GM21529 (cell line): ENCODE measurements at regions not wholly inside any gene's neighbourhood (a gene's known extent, or its start where the extent isn't known, plus 50 kb on each side); places are given as distances from the start of the nearest gene placed in this dataset.
"Not testable (repeated sequence)": the region's sequence is repeated elsewhere in the genome, so short reads cannot be mapped to it uniquely, and the experiment has no call there.

Experiments used
- ATAC-seq: cut with Tn5 transposase; IDR thresholded peaks from one replicate; pipeline ENCODE4 v1.9.1; 2021; ENCODE audit not compliant: unreplicated experiment

- no peak for ATAC-seq
These were observed 138.6 kb upstream of the LGR5 start for GRCh38 chr12:71300772-71301675.

DNA sequence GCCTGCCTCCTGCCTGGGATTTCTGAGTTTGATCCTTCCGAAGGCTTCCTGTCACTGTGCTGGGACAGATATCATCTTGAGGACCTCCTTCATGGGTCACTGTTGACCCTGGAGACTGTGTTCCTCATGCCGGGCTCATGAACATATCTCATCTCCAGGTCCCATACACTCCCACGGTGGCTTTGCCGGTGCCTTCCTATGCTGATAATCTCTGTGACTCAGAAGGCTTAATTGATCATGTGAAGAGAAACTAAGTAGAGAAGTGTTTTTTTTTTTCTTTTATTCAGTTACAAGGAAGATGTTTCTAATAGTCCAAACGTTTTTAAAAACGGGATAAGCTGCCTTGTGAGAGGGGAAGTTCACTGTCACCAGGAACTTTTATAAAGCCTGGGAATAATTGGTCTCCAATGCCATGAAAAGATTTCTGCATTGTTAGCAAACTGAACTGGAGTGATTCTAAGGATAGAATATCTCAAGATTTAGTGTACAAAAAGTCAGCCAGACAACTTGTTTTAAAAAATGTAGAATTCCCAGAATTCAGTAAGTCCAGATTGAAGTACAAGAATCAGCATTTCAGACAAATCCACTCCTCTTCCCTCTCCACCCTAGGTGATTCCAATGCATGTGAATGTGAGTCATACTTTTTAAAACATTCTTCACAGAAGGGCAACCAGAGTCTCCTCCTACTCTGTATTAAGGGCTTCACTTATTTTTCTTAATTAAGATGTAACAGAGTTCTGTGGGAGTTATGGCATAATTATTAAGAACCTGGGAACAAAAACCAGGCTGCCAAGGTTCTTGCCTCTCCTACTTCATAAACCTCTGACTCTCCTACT is 139.8 kb upstream of the LGR5 start:
- ATAC-seq = no peak

DNA sequence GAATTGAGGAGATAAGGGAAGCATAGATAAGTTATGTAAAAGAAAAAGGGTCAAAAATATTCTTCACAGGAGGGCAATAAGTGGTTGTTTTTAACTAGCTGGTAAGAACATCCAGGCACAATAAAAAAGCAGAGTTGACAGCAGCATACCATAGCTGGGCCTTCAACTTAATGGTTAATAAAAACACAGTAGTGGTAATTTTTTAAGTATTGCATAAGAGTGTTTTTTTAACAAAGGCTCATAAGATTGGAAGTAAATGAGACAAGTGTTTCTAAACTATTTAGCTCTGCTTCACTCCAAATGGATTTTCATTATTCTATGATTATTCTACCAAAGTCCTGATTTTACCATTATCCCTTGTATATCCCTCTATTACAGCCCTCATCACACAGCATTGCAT is 140.1 kb upstream of the TSPAN8 start:
- no peak for ATAC-seq

DNA sequence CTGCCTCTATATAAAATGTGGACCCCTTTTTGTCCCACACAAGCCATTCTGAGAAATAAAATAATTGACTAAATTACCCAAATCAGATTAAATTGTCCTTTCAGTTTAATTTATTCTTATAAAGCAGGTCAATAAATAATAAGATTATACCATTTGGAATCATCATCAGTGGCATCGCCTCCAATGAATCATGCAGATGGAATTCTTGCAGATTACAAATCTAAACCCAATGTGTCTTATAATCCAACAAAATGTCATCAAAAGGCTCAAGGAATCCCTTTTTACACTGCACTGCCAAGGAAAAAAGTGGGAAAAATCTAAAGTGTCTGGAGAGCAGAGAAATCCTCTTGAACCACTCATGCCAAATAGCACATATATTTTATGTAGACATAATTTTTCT is 138.2 kb upstream of the TSPAN8 start:
- ATAC-seq = no peak

DNA sequence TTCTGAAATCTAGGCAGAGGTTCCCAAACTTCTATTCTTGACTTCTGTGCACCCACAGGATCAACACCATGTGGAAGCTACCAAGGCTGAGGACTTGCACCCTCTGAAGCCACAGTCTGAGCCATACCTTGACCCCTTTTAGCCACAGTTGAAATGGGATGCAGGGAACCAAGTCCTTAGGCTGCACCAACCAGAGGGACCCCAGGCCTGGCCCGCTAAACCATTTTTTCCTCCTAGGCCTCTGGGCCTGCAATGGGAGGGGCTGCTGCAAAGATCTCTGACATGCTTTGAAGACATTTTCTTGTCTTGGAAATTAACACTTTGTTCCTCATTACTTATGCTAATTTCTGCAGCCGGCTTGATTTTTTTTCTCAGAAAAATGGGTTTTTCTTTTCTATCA is 133.9 kb upstream of the TSPAN8 start:
- no peak for ATAC-seq

- ATAC-seq = no peak
These were observed 126.1 kb upstream of the TSPAN8 start for GRCh38 chr12:71283883-71284282.

DNA sequence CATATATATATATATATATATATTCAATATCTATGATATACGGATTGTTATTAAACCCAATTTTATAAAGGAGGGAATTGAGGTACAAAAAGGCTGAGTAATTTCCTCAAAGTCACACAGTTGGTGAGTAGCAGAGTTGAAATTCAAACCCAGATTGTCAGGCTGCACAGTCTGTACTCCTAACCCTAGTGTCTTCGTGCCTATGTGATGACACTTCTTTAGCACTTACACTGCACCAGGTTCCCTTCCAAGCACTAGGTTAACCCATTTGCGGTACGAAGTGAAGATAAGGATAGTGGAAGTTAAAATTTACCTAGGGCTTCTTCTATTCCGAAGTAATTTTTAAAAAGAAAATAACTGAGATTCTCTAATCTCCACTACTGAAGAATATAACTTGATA is 125.1 kb upstream of the TSPAN8 start:
- ATAC-seq = no peak

GRCh38 chr12:71282020-71282419 is 124.2 kb upstream of the TSPAN8 start:
- no peak for ATAC-seq

DNA sequence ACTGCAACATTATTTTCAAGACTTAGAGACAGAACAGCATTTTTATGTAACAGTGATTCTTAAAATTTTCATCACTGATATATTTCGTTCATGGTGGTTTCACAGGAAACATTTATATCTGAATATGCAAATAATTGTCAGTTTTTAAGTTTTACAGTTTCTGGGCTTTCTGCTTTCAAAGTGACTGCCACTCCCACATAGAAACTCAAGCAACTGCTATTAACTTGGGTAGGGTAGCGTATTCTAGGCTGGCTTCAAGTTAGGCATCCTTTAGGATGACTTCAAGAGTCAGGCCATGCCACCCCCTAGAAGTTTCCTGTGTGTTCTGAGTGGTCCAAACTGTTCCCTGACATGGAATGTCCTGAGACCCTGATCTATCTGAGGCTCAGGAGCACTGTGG is 123.6 kb upstream of the TSPAN8 start:
- ATAC-seq = no peak

- ATAC-seq = no peak
These were observed 120.1 kb upstream of the TSPAN8 start for GRCh38 chr12:71277866-71278265.

- ATAC-seq = no peak
These were observed 118.7 kb upstream of the TSPAN8 start for GRCh38 chr12:71276541-71276940.

- ATAC-seq = not testable (repeated sequence)
These were observed 113.0 kb upstream of the TSPAN8 start for GRCh38 chr12:71270794-71271193.

- ATAC-seq = no peak
These were observed 112.3 kb upstream of the TSPAN8 start for GRCh38 chr12:71270057-71270456.

DNA sequence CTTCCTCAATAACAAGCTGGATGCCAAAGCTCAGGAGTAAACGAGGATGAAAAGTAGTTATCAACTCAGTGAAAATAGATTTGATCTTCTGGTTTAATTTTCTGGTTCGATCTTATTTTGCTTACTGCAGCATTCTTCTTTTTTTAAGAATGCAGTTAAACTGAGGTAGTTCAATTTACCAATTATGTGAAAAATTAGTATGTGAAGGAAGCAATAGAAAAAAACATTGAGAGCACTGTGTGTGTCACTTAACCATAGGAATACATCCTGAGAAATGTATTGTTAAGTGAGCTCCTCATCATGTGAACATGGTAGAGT is 111.4 kb upstream of the TSPAN8 start:
- no peak for ATAC-seq

GRCh38 chr12:71268598-71269280 is 110.9 kb upstream of the TSPAN8 start:
- no peak for ATAC-seq

DNA sequence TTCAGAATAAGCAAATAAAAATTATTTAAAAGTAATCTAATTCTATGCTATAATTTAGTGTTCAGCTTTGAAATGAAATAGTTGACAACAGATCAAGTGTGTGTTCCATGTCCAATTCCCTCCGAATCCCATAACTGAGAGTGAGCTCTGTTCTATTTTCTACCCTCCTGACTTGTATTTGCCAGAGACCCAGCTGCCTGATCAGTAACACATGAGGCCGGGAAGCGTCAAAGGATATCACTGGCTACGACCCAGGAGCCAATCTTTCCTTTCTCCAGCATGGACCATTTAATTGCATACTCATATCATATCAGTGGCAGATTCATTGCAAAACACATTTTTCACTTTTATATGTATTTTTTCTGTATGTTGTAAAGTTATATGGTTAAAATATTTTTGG is 108.8 kb upstream of the TSPAN8 start:
- ATAC-seq = no peak

- not testable (repeated sequence) for ATAC-seq
These were observed 107.9 kb upstream of the TSPAN8 start for GRCh38 chr12:71265731-71266130.

DNA sequence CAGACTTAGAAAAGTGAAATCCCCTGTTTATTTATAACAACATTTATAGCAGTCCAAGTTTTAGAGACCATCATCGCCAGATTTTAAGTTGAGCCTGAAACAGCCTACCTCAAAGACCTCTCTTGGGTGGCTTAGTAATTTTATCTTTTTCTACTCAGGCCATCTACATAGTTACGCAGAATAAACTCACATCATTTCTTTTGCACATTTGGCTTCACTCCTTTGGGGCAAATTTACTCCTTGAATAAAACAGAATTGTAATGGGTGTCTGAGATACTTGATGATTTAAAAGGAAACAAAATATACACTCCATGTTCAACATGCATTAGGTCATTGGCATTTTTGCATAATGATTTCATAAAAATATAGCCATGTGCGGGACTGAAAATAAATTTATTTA is 104.7 kb upstream of the TSPAN8 start:
- ATAC-seq = no peak

- no peak for ATAC-seq
These were observed 94.7 kb upstream of the TSPAN8 start for GRCh38 chr12:71252473-71252872.

DNA sequence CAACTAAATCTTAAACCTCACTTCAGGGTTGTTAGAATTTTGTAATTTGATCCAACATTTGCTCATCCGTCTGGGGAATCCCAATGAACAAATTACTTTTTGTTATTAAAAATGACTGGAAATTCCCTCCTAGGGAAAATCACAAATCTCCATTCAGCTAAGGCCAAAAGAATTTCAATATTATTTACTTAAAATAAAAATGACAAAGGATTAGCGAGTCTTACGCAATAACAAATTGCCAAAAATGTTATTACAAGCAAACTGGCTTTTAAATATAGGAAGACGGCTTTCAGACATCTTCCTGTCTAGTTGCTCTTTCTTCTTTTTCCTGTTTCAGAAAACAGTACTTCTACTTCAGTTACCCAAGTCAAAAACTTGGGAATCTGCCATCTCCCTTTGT is 92.4 kb upstream of the TSPAN8 start:
- no peak for ATAC-seq

GRCh38 chr12:71243370-71243769 is 85.6 kb upstream of the TSPAN8 start:
- no peak for ATAC-seq

GRCh38 chr12:71242511-71242910 is 84.7 kb upstream of the TSPAN8 start:
- no peak for ATAC-seq
